ENCODE measurements at regions not wholly inside any gene's neighbourhood (a gene's known extent, or its start where the extent isn't known, plus 50 kb on each side); places are given as distances from the start of the nearest gene placed in this dataset.

- no peak for DNase-seq
Measured at GRCh38 chr16:80418517-80419355, 122.1 kb upstream of the DYNLRB2 start.

- DNase-seq = no peak
Measured at GRCh38 chr16:80417706-80418271, 123.0 kb upstream of the DYNLRB2 start.

GRCh38 chr16:80408014-80408413 lies 132.8 kb upstream of the DYNLRB2 start:
- DNase-seq = no peak

GRCh38 chr16:80407265-80407987 lies 133.4 kb upstream of the DYNLRB2 start:
- no peak for DNase-seq

GRCh38 chr16:80404847-80405246 lies 135.9 kb upstream of the DYNLRB2 start:
- DNase-seq = no peak

- no peak for DNase-seq
Measured at GRCh38 chr16:80403894-80404293, 136.9 kb upstream of the DYNLRB2 start.

GRCh38 chr16:80390871-80391489 lies 149.8 kb upstream of the DYNLRB2 start:
- no peak for DNase-seq

GRCh38 chr16:80390046-80390445 lies 150.7 kb upstream of the DYNLRB2 start:
- no peak for DNase-seq

- DNase-seq = no peak
Measured at GRCh38 chr16:80389338-80389737, 151.5 kb upstream of the DYNLRB2 start.

- DNase-seq = no peak
Measured at GRCh38 chr16:80387318-80387921, 153.4 kb upstream of the DYNLRB2 start.

- DNase-seq = no peak
Measured at GRCh38 chr16:80384862-80385261, 155.9 kb upstream of the DYNLRB2 start.

- no peak for DNase-seq
Measured at GRCh38 chr16:80380514-80380913, 160.3 kb upstream of the DYNLRB2 start.

- no peak for DNase-seq
Measured at GRCh38 chr16:80377096-80377956, 163.5 kb upstream of the DYNLRB2 start.

- DNase-seq = no peak
Measured at GRCh38 chr16:80375973-80376372, 164.8 kb upstream of the DYNLRB2 start.

- DNase-seq = no peak
Measured at GRCh38 chr16:80375513-80375912, 165.3 kb upstream of the DYNLRB2 start.

- DNase-seq = no peak
Measured at GRCh38 chr16:80372341-80372740, 168.5 kb upstream of the DYNLRB2 start.

- DNase-seq = peak in 7 of 14 donors; percentile 3 to 55 (median 16)
Measured at GRCh38 chr16:80369138-80369958, 171.4 kb upstream of the DYNLRB2 start.

GRCh38 chr16:80367037-80367658 lies 173.6 kb upstream of the DYNLRB2 start:
- no peak for DNase-seq

- no peak for DNase-seq
Measured at GRCh38 chr16:80366023-80366422, 174.8 kb upstream of the DYNLRB2 start.

GRCh38 chr16:80362816-80363215 lies 178.0 kb upstream of the DYNLRB2 start:
- DNase-seq = no peak
